ENCODE measurements at regions not wholly inside any gene's neighbourhood (a gene's known extent, or its start where the extent isn't known, plus 50 kb on each side); places are given as distances from the start of the nearest gene placed in this dataset.
"Not testable (repeated sequence)": the region's sequence is repeated elsewhere in the genome, so short reads cannot be mapped to it uniquely, and the experiment has no call there.

DNA sequence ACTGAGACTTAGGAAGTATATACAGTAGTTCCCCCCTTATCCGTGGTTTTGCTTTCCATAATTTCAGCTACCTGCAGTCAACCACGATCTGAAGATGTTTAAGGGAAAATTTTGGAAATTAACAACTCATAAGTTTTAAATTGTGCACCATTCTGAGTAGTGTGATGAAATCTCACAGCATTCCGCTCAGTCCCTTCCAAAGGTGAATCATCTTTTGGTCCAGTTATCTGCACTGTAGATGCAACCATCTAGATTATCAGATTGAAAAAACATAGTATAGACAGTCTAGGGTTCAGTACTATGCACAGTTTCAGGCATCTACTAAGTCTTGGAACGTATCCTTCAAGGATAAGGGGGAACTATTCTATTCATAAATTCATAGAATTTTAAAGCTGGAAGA lies 109.0 kb downstream of the ANXA3 start:
- no peak for DNase-seq

DNA sequence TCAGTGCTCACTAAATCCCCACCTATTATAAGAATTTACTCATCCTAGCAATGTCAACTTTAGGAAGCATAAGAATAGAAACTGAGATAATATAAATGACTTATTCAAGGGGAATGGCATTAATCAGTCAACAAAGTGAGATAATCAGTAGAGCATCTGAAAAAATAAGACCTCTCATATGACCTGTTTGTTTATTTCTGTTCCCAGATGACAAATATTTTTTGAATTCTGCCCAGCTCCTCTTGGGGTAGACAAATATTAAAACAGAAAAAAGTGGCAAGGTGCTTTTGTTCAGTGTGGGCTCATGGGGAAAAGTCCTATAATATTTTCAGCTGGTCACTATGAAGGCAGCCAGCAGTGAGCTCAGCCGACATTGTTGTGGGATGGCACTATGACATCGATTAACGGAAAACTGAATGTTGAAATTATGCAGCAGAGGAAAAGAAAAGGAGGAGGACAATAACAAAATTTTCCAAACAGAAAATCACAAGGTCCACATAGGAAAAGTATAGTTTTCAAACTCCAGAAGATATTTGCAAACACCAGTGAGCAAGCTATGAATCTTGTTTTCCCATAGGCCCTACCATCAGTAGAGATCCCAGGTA lies 109.6 kb downstream of the ANXA3 start:
- no peak for DNase-seq

- peak in 1 of 56 donors; percentile 4 for DNase-seq
These were observed 110.5 kb downstream of the ANXA3 start for GRCh38 chr4:78661921-78662521.

GRCh38 chr4:78662658-78663057 lies 111.1 kb downstream of the ANXA3 start:
- DNase-seq: no peak

DNA sequence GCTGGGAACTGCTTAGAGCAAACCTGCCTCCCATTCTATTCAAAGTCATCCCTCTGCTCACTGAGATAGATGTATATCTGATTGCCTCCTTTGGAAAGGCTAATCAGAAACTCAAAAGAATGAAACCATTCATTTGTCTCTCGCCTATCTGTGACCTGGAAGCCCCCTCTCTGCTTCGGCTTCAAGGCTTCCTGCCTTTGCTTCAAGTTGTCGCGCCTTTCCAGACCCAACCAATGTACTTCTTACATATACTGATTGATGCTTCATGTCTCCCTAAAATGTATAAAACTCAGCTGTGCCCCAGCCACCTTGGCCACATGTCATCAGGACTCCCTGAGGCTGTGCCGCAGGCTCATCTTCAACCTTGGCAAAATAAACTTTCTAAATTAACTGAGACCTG lies 111.9 kb upstream of the BMP2K start:
- DNase-seq: not testable (repeated sequence)

DNA sequence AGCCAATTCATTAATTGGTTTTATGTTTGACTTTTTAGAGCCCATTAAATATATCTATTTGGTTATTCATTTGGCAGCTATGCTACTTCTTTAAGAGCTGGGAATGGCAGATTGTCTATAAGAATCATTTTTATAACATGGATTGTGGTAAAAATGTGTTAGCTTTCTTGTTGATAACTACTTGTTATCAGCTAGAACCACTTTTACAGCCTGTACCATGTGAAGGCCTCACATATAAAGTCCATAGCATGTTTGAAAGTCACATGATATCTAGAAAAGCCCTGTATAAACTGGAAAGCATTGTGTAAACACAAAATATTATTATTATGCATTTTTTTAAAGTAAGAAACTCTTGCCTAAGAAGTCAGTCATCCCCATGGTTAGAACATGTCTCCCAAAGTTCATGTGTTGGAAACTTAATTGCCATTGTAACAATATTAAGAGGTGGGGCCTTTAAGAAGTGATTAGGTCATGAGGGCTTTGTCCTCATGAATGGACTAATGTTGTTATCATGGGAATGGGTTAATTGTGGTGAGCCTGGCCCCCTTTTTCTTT lies 110.9 kb upstream of the BMP2K start:
- DNase-seq: no peak

DNA sequence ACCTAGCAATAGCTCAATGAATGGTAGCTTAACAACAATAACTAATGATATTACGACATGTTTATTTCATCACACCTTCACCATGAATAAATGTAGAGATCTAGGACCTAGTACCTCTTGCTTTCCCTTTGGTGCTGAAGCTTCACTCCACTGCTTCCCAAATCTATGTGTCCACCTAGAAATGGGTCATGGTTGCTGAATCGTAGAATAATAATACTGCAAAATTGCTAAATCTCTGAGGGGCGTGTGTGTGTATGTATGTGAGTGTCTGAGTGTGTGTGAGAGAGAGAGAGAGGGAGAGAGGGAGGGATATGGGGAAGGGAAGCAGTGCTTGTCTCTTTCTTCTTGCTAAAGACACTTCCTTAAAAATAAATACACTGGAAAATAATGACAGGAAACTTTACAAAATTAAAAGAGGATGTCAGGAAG lies 109.3 kb upstream of the BMP2K start:
- no peak for DNase-seq

DNA sequence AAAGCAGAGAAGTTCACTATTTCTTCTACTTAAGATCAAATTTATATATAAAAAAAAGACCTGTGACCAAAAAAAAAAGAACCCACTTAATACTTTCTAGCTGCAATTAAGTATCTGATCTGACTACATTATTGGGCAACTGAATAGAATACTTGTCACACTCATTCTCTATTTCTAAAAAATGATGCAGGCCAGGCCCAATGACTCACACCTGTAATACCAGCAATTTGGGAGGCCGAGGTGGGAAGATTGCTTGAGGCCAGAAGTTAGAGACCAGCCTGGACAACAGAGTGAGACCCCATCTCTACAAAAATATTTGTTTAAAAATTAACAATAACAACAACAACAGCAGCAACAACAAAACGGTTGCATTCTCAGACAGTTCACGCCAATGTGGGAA lies 108.8 kb upstream of the BMP2K start:
- DNase-seq: no peak

GRCh38 chr4:78667764-78668163 lies 108.4 kb upstream of the BMP2K start:
- no peak for DNase-seq

DNA sequence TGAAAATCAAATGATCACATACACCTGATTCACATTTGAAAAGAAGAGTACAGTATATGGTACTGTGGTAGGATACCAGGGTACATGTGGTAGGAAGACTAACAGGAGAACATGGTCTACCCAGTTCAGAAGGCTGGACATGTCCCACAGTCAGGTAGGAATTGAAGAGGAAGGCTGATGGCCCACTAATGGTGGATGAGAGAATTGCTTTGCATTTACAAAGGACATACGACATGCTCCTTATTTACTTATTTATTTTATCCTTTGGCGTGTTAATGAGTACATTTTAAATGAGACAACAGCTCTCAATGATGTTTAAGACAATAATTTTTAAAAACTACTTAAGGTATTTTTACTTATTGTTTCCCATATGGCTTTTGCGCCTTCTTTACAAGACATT lies 106.7 kb upstream of the BMP2K start:
- DNase-seq: no peak

DNA sequence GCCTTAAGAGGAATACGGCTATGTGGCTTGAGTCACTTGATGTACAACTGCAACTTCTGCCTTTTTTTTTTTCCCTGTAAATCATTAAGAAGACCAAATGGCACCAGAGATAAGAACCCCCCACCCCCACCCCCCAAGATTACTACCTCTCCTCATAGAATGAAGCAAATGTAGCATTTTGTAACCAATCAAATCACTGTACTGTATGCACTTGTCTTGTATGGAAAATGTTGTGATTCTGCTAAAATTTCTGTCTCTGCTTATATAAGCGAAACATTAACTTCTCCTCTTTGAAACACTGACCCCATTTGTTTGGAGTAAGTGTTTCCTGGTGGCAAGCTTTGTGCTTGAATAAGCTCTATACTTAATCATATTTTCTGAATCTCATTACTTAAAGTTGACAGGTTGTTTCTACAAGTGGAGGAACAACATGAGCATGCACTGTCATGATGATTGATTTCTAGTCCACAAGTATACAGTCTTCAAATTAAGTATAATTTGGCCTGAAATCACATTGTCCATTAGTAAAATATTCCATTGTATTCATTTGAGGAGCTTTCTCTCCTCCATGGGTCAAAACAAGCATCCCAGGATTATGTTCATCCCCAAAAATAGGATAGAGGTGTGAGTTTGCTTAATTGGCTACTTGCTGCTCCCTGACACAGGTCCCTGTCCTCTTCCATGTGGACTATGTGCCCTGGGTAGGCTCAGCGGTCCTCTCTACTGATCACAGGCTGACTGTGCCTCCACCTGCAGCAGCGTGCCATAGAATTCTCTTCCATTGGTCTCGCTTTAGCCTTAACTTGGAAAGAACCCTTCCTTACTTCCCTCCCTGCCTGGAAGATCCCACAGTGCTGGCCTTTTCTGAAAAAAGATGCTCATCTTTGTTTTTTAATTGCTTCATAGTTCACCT lies 104.0 kb upstream of the BMP2K start:
- no peak for DNase-seq

GRCh38 chr4:78673337-78673736 lies 102.8 kb upstream of the BMP2K start:
- no peak for DNase-seq

DNA sequence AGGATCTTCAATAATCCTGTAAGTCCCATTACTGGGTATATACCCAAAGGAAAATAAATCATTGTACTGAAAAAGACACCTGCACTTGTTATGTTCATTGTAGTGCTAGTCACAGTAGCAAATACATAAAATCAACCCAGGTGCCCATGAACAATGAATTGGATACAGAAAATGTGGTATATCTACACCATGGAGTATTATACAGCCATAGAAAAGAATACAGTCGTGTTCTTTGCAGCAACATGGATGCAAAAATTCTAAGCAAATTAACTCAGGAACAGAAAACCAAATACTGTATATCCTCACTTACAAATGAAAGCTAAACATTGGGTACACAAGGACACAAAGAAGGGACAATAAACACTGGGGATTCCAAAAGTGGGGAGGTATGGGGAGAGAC lies 100.8 kb upstream of the BMP2K start:
- no peak for DNase-seq

- no peak for DNase-seq
These were observed 94.1 kb upstream of the BMP2K start for GRCh38 chr4:78682070-78682469.

- no peak for DNase-seq
These were observed 92.8 kb upstream of the BMP2K start for GRCh38 chr4:78683352-78683751.

DNA sequence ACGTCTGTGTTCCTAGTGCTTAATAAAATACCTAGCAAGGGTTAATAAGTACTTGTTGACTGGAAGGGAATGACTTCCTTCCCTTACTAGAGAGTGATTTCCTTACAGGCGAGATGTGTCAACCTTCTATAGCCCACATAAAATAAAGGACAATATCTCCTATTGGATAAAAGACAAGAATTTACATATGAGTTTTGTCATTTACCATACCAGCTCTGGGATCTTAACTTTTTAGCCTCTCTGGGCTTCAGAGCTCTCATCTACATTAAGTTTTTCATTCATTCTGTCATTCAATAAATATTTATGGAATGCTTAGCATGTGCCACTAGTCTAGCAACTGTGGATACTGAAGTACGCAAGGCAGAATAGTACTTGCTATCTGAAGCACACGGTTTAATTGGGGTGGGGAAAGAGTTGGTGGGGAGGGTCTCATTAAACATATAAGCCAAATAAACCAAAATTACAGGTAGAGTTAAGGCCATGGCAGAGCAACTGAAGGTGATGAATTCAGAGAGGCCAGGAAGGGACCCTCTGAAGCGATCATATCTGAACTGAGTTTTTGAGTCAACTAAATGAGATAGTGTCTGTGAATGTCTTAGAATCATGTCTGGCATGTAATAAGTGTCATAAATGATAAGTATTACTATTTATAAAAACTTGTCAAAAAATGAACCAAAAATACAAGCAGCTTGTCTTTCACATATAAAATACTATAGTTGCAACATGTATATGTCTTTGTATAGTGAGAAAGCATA lies 91.6 kb upstream of the BMP2K start:
- no peak for DNase-seq

GRCh38 chr4:78687818-78688217 lies 88.3 kb upstream of the BMP2K start:
- DNase-seq: no peak

- DNase-seq: no peak
These were observed 87.8 kb upstream of the BMP2K start for GRCh38 chr4:78688366-78688765.

DNA sequence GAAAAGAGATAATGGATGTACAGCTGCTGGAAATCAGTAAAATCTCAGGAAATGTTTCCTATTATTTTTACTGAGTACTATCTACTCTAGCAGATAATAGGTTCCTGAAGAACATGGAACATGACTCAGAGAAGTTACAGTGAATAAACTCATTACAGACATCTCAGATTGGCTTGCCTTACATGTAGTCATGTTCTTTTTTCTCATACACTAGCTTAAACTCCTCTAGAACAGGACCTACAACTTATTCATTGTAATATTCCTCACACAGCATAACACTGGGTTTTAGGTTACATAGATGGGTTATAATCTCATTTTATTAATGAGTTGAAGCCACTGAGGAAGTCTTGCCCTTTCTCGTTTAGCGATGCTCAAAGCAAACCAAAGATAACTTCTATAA lies 86.9 kb upstream of the BMP2K start:
- DNase-seq: no peak

DNA sequence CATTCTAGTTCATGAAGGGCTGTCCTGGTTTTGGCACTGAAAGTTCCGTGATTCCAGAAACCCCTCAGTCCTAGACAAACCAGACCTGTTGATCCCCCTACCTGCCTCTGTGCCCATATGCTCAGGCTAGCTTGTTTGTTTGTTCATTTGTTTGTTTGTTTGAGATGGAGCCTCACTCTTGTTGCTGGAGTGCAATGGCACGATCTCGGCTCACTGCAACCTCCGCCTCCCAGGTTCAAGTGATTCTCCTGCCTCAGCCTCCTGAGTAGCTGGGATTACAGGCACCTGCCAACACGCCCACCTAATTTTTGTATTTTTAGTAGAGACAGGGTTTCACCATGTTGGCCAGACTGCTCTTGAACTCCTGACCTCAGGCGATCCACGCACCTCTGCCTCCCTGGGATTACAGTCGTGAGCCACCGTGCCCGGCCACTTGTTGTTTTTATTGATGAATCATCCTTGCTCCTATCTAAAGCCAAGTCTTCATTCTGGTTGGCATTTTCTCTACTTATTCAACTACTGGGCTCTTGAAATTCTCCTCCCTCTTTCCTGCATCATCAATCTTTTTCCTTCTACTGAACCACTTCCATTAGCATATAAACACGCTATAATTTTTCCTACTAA lies 86.3 kb upstream of the BMP2K start:
- no peak for DNase-seq

GRCh38 chr4:78691334-78691754 lies 84.8 kb upstream of the BMP2K start:
- no peak for DNase-seq
